ENCODE measurements at regions not wholly inside any gene's neighbourhood (a gene's known extent, or its start where the extent isn't known, plus 50 kb on each side); places are given as distances from the start of the nearest gene placed in this dataset.

- Histone ChIP-seq H3K27ac (no peak overlapping the region), H3K36me3 (no peaks in the 10 kb centered on the region), H3K4me3 (no peak overlapping the region), H3K9me3 (peaks cover 0 to 7% (median 4%) of the 10 kb centered on the region in 3 donors), H3K4me1 (no peaks in the 10 kb centered on the region), H3K27me3 (no peaks in the 10 kb centered on the region)
- TF ChIP-seq POLR2A (IDR thresholded peaks at IDR 0.05) (no peak), CTCF (IDR thresholded peaks at IDR 0.05) (no peak)
- 68% methylated on average over 1 of the region's 1 CpG for WGBS, 2 donors
- intact Hi-C loops (cut with DNase I): no loop called here
- DNase-seq: no peak
Observed at GRCh38 chr21:22201669-22202068, 1203.5 kb downstream of the NCAM2 start.

- Histone ChIP-seq H3K9me3 (peaks cover 0 to 9% (median 6%) of the 10 kb centered on the region in 3 donors), H3K36me3 (no peaks in the 10 kb centered on the region), H3K4me1 (no peaks in the 10 kb centered on the region), H3K27ac (no peak overlapping the region), H3K27me3 (no peaks in the 10 kb centered on the region), H3K4me3 (no peak overlapping the region)
- TF ChIP-seq CTCF (IDR thresholded peaks at IDR 0.05) (no peak), POLR2A (IDR thresholded peaks at IDR 0.05) (no peak)
- intact Hi-C loops (cut with DNase I): no loop called here
- DNase-seq: no peak
- 88 to 93% methylated on average over 1 of the region's 1 CpG for WGBS, 2 donors
Observed at GRCh38 chr21:22209304-22209700, 1211.1 kb downstream of the NCAM2 start.

GRCh38 chr21:22211943-22212342 is 1213.7 kb downstream of the NCAM2 start:
- intact Hi-C loops (cut with DNase I): no loop called here
- no peak for DNase-seq
- H3K36me3 ChIP-seq: no peaks in the 10 kb centered on the region
- no peak overlapping the region for H3K27ac ChIP-seq
- H3K9me3 ChIP-seq: peaks cover 0 to 9% (median 7%) of the 10 kb centered on the region in 3 donors
- TF ChIP-seq POLR2A (IDR thresholded peaks at IDR 0.05): no peak
- no peak for TF ChIP-seq CTCF (IDR thresholded peaks at IDR 0.05)
- H3K4me3 ChIP-seq: no peak overlapping the region
- no peaks in the 10 kb centered on the region for H3K27me3 ChIP-seq
- WGBS, 2 donors: 68 to 74% methylated on average over 2 of the region's 2 CpGs
- H3K4me1 ChIP-seq: no peaks in the 10 kb centered on the region

- TF ChIP-seq CTCF (IDR thresholded peaks at IDR 0.05) (no peak), POLR2A (IDR thresholded peaks at IDR 0.05) (no peak)
- DNase-seq: no peak
- no peak overlapping the region for H3K27ac ChIP-seq
- no peaks in the 10 kb centered on the region for H3K36me3 ChIP-seq
- H3K4me3 ChIP-seq: no peak overlapping the region
- 23 to 24% methylated on average over 3 of the region's 3 CpGs for WGBS, 2 donors
- H3K27me3 ChIP-seq: no peaks in the 10 kb centered on the region
- intact Hi-C loops (cut with DNase I): no loop called here
- no peaks in the 10 kb centered on the region for H3K9me3 ChIP-seq
- H3K4me1 ChIP-seq: no peaks in the 10 kb centered on the region
Observed at GRCh38 chr21:22223385-22223784, 1225.2 kb downstream of the NCAM2 start.

GRCh38 chr21:22224261-22224660 is 1226.1 kb downstream of the NCAM2 start:
- Histone ChIP-seq H3K4me1 (no peaks in the 10 kb centered on the region), H3K36me3 (no peaks in the 10 kb centered on the region), H3K27ac (no peak overlapping the region), H3K4me3 (no peak overlapping the region), H3K27me3 (no peaks in the 10 kb centered on the region), H3K9me3 (no peaks in the 10 kb centered on the region)
- 74% methylated on average over 4 of the region's 4 CpGs for WGBS, 2 donors
- intact Hi-C loops (cut with DNase I): no loop called here
- no peak for TF ChIP-seq CTCF (IDR thresholded peaks at IDR 0.05)
- TF ChIP-seq POLR2A (IDR thresholded peaks at IDR 0.05): no peak
- no peak for DNase-seq
